Trophoblast cell (in vitro differentiated cells and primary cell): ENCODE measurements at regions not wholly inside any gene's neighbourhood (a gene's known extent, or its start where the extent isn't known, plus 50 kb on each side); places are given as distances from the start of the nearest gene placed in this dataset.

Experiments
- DNase-seq, 2 donors: peaks; one replicate each; pipeline ENCODE4 v3.0.0-alpha.2; 2016
- H2AFZ ChIP-seq: 2 replicates; pipeline ENCODE4 v1.6.1; 2013; ENCODE audit warnings: low read length, moderate library complexity, mild to moderate bottlenecking; ENCODE audit not compliant: insufficient read depth, poor library complexity
- H2AK5ac ChIP-seq: 2 replicates; pipeline ENCODE4 v1.6.1; 2013; ENCODE audit warnings: mild to moderate bottlenecking, low read length
- H2BK120ac ChIP-seq: 2 replicates; pipeline ENCODE4 v1.6.1; 2013; ENCODE audit warnings: low read length, mild to moderate bottlenecking, moderate library complexity; ENCODE audit not compliant: insufficient read depth, poor library complexity
- H2BK12ac ChIP-seq: 2 replicates; pipeline ENCODE4 v1.6.1; 2013; ENCODE audit warnings: mild to moderate bottlenecking, low read length, moderate library complexity
- H2BK5ac ChIP-seq: 2 replicates; pipeline ENCODE4 v1.6.1; 2013; ENCODE audit warnings: low read length, low read depth, moderate library complexity, mild to moderate bottlenecking; ENCODE audit not compliant: poor library complexity
- H3K14ac ChIP-seq: 2 replicates; pipeline ENCODE4 v1.6.1; 2013; ENCODE audit warnings: mild to moderate bottlenecking, low read length
- H3K18ac ChIP-seq: 2 replicates; pipeline ENCODE4 v1.6.1; 2013; ENCODE audit warnings: mild to moderate bottlenecking, low read length
- H3K23ac ChIP-seq: 2 replicates; pipeline ENCODE4 v1.6.1; 2013; ENCODE audit warnings: low read length
- H3K27ac ChIP-seq: 2 replicates; pipeline ENCODE4 v1.5.1; 2013; ENCODE audit warnings: low read depth, mild to moderate bottlenecking, inconsistent platforms, low read length, moderate library complexity
- H3K27me3 ChIP-seq: 2 replicates; pipeline ENCODE4 v1.6.1; 2013; ENCODE audit warnings: inconsistent platforms, mild to moderate bottlenecking, low read length, moderate library complexity; ENCODE audit not compliant: insufficient read depth
- H3K36me3 ChIP-seq, 2 experiments: 1 replicate in 1 of 2; 2 replicates in 1 of 2; pipeline ENCODE4 v1.6.1; 2013; ENCODE audit warnings: low read length in 2 of 2, mild to moderate bottlenecking in 2 of 2, moderate library complexity in 1 of 2; ENCODE audit not compliant: insufficient read depth in 2 of 2, control insufficient read depth in 1 of 2
- H3K4ac ChIP-seq: 2 replicates; pipeline ENCODE4 v1.6.1; 2013; ENCODE audit warnings: low read depth, mild to moderate bottlenecking, low read length, moderate library complexity
- H3K4me1 ChIP-seq, 2 experiments: 1 replicate in 1 of 2; 2 replicates in 1 of 2; pipeline ENCODE4 v1.6.1; 2013; ENCODE audit warnings: low read length in 2 of 2, mild to moderate bottlenecking in 2 of 2, moderate library complexity in 1 of 2; ENCODE audit not compliant: insufficient read depth in 2 of 2, control insufficient read depth in 1 of 2
- H3K4me2 ChIP-seq: 2 replicates; pipeline ENCODE4 v1.6.1; 2013; ENCODE audit warnings: inconsistent platforms, mild to moderate bottlenecking, low read length, moderate library complexity
- H3K4me3 ChIP-seq: 2 replicates; pipeline ENCODE4 v1.5.1; 2013; ENCODE audit warnings: mild to moderate bottlenecking, low read depth, low read length, inconsistent platforms
- H3K79me1 ChIP-seq: one replicate; pipeline ENCODE4 v1.6.1; 2013; ENCODE audit warnings: low read length
- H3K79me2 ChIP-seq: 2 replicates; pipeline ENCODE4 v1.6.1; 2013; ENCODE audit warnings: low read length, mild to moderate bottlenecking; ENCODE audit not compliant: control insufficient read depth, insufficient read depth, poor library complexity
- H3K9ac ChIP-seq: 2 replicates; pipeline ENCODE4 v1.6.1; 2013; ENCODE audit warnings: mild to moderate bottlenecking, low read length
- H3K9me3 ChIP-seq: 2 replicates; pipeline ENCODE4 v1.6.1; 2013; ENCODE audit warnings: low read depth, mild to moderate bottlenecking, control low read depth, inconsistent platforms, low read length; ENCODE audit not compliant: insufficient read depth
- H4K12ac ChIP-seq: 2 replicates; pipeline ENCODE4 v1.6.1; 2013; ENCODE audit warnings: low read depth, mild to moderate bottlenecking, low read length, moderate library complexity
- H4K8ac ChIP-seq: 2 replicates; pipeline ENCODE4 v1.6.1; 2013; ENCODE audit warnings: low read depth, mild to moderate bottlenecking, low read length, moderate library complexity
- H4K91ac ChIP-seq: one replicate; pipeline ENCODE4 v1.6.1; 2013; ENCODE audit warnings: low read depth, mild to moderate bottlenecking, low read length, moderate library complexity
- WGBS: extraction: QIAGEN DNeasy Blood & Tissue Kit; methylation state at CpG from one replicate; pipeline ENCODE4 v1.1.7; 2013; ENCODE audit warnings: missing lambda C conversion rate; ENCODE audit not compliant: insufficient read length, insufficient coverage; ENCODE audit errors: extremely low coverage; 5-methylcytosine and 5-hydroxymethylcytosine counted together

DNA sequence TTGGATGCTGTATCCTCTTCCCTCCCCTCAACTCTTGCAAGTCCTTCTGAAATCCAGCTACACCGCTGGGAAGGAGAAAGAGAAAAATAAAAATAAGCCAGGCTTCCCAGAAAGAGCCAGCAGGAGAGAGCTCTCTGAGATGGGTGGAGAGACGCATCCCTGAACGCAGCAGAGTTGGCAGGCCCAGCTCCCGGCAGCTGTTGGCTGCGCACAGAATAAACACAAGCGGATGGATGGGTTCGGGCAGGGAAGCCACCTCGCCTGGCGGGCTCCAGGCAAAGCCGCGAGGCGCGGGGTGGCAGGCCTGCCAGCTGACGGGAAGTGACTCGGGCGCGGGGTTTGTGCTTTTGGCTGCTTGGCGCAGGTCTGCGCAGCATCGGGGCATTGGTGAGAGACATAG lies 537.7 kb downstream of the MIAT start:
- Histone ChIP-seq H3K79me2 (no peaks in the 10 kb centered on the region), H3K36me3 (no peaks in the 10 kb centered on the region), H2AK5ac (peak overlapping the region; percentile 3), H3K27me3 (no peaks in the 10 kb centered on the region), H4K8ac (no peak overlapping the region), H2BK120ac (peak overlapping the region; percentile 52), H3K23ac (no peak overlapping the region), H3K18ac (no peak overlapping the region), H2BK12ac (peak overlapping the region; percentile 72), H3K4me2 (no peak overlapping the region), H3K27ac (no peak overlapping the region), H3K14ac (no peak overlapping the region), H4K91ac (peak overlapping the region; percentile 83), H3K4me1 (peaks cover 6 to 7% of the 10 kb centered on the region in 2 experiments), H3K4me3 (no peak overlapping the region), H3K9me3 (no peaks in the 10 kb centered on the region), H2AFZ (no peak overlapping the region), H3K4ac (no peak overlapping the region), H2BK5ac (no peak overlapping the region), H3K79me1 (peaks cover 2% of the 10 kb centered on the region), H4K12ac (no peak overlapping the region), H3K9ac (no peak overlapping the region)
- no CpG with 5 or more reads among the region's 20 CpGs for WGBS
- no peak for DNase-seq

GRCh38 chr22:27195494-27195893 lies 538.1 kb downstream of the MIAT start:
- no peak overlapping the region for H3K27ac ChIP-seq
- no peaks in the 10 kb centered on the region for H3K79me2 ChIP-seq
- no peak overlapping the region for H4K8ac ChIP-seq
- H4K12ac ChIP-seq, result no peak overlapping the region
- no peaks in the 10 kb centered on the region for H3K36me3 ChIP-seq
- H2AFZ ChIP-seq, result no peak overlapping the region
- H3K23ac ChIP-seq, result no peak overlapping the region
- H2BK5ac ChIP-seq, result no peak overlapping the region
- no peak overlapping the region for H3K4me2 ChIP-seq
- peaks cover 6 to 7% of the 10 kb centered on the region in 2 experiments for H3K4me1 ChIP-seq
- H2AK5ac ChIP-seq, result no peak overlapping the region
- no peak overlapping the region for H4K91ac ChIP-seq
- no peaks in the 10 kb centered on the region for H3K27me3 ChIP-seq
- no peaks in the 10 kb centered on the region for H3K9me3 ChIP-seq
- DNase-seq, result no peak
- H3K9ac ChIP-seq, result no peak overlapping the region
- H3K4me3 ChIP-seq, result no peak overlapping the region
- H3K18ac ChIP-seq, result no peak overlapping the region
- H3K79me1 ChIP-seq, result peaks cover 2% of the 10 kb centered on the region
- H3K4ac ChIP-seq, result no peak overlapping the region
- no CpG with 5 or more reads among the region's 5 CpGs for WGBS
- no peak overlapping the region for H2BK120ac ChIP-seq
- H3K14ac ChIP-seq, result no peak overlapping the region
- peak overlapping the region; percentile 8 for H2BK12ac ChIP-seq

DNA sequence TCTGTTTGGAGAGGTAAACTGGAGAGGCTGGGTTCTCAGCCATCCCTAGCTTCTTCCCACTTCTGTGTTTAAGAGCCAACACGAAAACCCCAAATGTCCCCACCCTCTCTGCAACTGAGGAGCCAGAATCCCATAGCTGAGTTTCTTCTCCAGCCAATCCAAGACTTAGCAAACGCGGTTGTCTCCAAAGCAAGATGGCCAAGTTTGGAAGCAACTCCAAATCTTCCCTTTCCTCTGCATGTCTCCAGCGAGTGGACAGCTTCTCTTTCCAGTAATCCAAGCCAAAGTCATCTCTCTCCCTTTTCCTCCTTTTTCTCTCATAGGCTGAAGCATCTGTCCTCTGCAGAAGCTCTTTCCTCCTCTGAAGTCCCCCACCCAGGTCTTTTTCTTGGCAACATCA lies 539.2 kb downstream of the MIAT start:
- H2AFZ ChIP-seq, result no peak overlapping the region
- no CpG with 5 or more reads among the region's 4 CpGs for WGBS

DNA sequence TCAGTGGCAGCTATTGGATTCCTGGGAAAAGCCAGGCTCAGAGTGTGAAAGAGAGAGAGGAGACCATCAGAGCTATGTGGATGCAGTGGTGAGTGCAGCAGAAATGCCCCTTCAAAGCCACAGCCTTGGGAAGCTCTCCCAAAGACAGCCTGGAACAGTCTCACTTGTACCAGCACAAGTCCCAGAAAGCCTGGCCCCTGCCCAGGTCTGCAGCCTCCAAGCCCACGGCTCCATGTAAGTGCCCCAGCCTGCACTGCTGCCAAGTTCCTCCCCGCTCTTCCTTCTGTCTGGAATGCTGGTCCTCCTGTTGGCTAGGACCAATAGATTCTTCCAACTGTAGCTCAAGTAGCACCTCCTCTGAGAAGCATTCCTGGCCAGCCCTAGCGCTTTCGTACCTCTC lies 539.7 kb downstream of the MIAT start:
- WGBS, result no CpG with 5 or more reads among the region's 4 CpGs
- Histone ChIP-seq H3K79me1 (peaks cover 3% of the 10 kb centered on the region), H4K91ac (no peak overlapping the region), H3K4ac (no peak overlapping the region), H2BK120ac (no peak overlapping the region), H3K4me2 (no peak overlapping the region), H2AK5ac (no peak overlapping the region), H2BK5ac (no peak overlapping the region), H3K27me3 (no peaks in the 10 kb centered on the region), H3K36me3 (no peaks in the 10 kb centered on the region), H4K12ac (no peak overlapping the region), H3K18ac (no peak overlapping the region), H3K27ac (no peak overlapping the region), H2BK12ac (no peak overlapping the region), H4K8ac (no peak overlapping the region), H3K4me3 (no peak overlapping the region), H3K79me2 (no peaks in the 10 kb centered on the region), H3K23ac (no peak overlapping the region), H3K4me1 (peaks cover 6 to 7% of the 10 kb centered on the region in 2 experiments), H3K9me3 (no peaks in the 10 kb centered on the region), H2AFZ (no peak overlapping the region), H3K14ac (no peak overlapping the region), H3K9ac (no peak overlapping the region)
- no peak for DNase-seq

More for the DNA sequence above, 539.2 kb downstream of the MIAT start:
- H3K79me2 ChIP-seq, result no peaks in the 10 kb centered on the region
- H3K4me1 ChIP-seq, result peaks cover 6 to 7% of the 10 kb centered on the region in 2 experiments
- no peak overlapping the region for H3K14ac ChIP-seq
- H3K36me3 ChIP-seq, result no peaks in the 10 kb centered on the region
- H3K4me3 ChIP-seq, result no peak overlapping the region
- H3K27ac ChIP-seq, result no peak overlapping the region
- no peak overlapping the region for H2AK5ac ChIP-seq
- H2BK12ac ChIP-seq, result no peak overlapping the region
- H2BK5ac ChIP-seq, result no peak overlapping the region
- H3K27me3 ChIP-seq, result no peaks in the 10 kb centered on the region
- H4K8ac ChIP-seq, result no peak overlapping the region
- H3K9me3 ChIP-seq, result no peaks in the 10 kb centered on the region
- no peak overlapping the region for H3K18ac ChIP-seq
- no peak overlapping the region for H3K4me2 ChIP-seq
- no peak overlapping the region for H3K4ac ChIP-seq
- peaks cover 2% of the 10 kb centered on the region for H3K79me1 ChIP-seq
- H4K91ac ChIP-seq, result no peak overlapping the region
- no peak overlapping the region for H3K9ac ChIP-seq
- DNase-seq, result no peak
- H2BK120ac ChIP-seq, result no peak overlapping the region
- no peak overlapping the region for H3K23ac ChIP-seq
- no peak overlapping the region for H4K12ac ChIP-seq
